ENCODE measurements at regions not wholly inside any gene's neighbourhood (a gene's known extent, or its start where the extent isn't known, plus 50 kb on each side); places are given as distances from the start of the nearest gene placed in this dataset.

GRCh38 chr20:2245637-2246036, 50.2 kb upstream of the TGM3 start:
- no peaks in the 10 kb centered on the region for H4K20me1 ChIP-seq (ENCODE audit: insufficient read depth, low read length)
- no peaks in the 10 kb centered on the region for H3K9me3 ChIP-seq (replicated peaks; ENCODE audit: insufficient read depth, low read length)
- H3K4me1 ChIP-seq (ENCODE audit: low read length), result peaks cover 3% of the 10 kb centered on the region
- no peak overlapping the region for H2AFZ ChIP-seq (ENCODE audit: low read length)
- no peak for DNase-seq
- TF ChIP-seq CTCF (IDR thresholded peaks at IDR 0.05; ENCODE audit: low read length) (no peak), EZH2 (optimal IDR thresholded peaks at IDR 0.05; ENCODE audit: low read depth, low read length) (no peak), EZH2phosphoT487 (IDR thresholded peaks at IDR 0.05; ENCODE audit: low read length) (no peak)
- no peak overlapping the region for H3K27ac ChIP-seq (ENCODE audit: low read length)
- H3K79me2 ChIP-seq (ENCODE audit: low read length), result no peaks in the 10 kb centered on the region
- H3K9me2 ChIP-seq (replicated peaks; ENCODE audit: insufficient read depth, low read length), result no peaks in the 10 kb centered on the region
- H3K27me3 ChIP-seq (replicated peaks; ENCODE audit: insufficient read depth, low read length), result no peaks in the 10 kb centered on the region
- H3K36me3 ChIP-seq (replicated peaks; ENCODE audit: insufficient read depth, low read length), result no peaks in the 10 kb centered on the region
- H3K9ac ChIP-seq (ENCODE audit: low read length), result no peak overlapping the region
- H3F3A ChIP-seq (ENCODE audit: insufficient read depth, low read length), result peaks cover 2% of the 10 kb centered on the region
- H3K4me2 ChIP-seq (ENCODE audit: low read depth, low read length), result no peak overlapping the region
- no peak overlapping the region for H3K4me3 ChIP-seq (ENCODE audit: low read length)
